NCI-H460 (cell line): ENCODE measurements at regions not wholly inside any gene's neighbourhood (a gene's known extent, or its start where the extent isn't known, plus 50 kb on each side); places are given as distances from the start of the nearest gene placed in this dataset.

Source experiments
- DNase-seq: peaks from one replicate; pipeline ENCODE4 v3.0.0-alpha.2; 2016; ENCODE audit warnings: low read depth; ENCODE audit errors: extremely low read depth

DNA sequence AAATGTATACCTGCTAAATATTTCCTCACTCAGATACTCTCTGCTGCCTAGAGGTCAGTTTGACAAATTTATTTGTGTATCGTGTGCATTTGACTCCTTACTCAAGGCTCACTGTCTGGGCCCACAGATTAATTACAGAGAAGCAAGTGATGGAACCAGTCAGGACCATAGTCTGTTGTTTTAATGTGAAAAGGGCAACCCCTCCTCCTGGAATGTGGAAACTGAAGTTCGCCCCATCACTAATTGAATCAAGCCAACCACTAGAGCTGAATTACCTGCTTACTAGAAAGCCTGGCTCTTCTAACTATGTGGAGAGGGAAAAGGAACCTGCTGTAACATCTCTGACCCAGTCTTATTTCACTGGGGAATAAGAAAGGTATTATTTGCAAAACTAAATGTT, 199.9 kb upstream of the KRR1 start:
- no peak for DNase-seq

DNA sequence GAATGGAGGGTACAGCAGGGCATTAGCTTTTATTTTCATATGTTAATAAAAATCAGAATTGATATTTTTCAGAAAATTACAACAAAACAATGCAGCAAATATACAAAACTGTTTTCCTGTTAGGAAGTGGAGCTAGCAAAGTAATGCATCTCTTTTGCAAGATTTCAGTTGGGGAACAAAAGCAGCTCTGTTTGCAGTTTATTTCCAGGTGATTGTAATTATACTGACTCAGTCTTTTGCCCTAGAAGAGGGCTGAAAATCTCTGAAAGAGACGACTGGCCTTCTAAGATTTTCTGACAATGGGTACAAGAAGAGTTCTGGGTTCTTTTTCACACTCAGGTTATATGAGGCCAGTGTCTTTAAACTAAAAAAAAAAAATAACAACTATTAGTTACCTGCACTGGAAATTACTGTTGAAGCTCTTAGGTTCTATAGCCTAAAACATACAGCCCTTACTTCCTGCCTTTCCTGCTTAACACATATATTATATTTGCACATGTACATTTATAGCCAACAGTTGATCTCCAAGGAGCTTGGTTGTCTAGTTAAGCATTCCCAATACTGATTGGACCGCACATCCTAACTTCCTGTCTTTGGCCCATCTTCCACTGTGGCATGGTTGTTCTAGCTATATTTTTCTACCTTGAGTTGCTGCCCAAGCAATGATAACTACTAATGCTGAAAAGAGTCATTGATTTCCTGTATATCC, 199.1 kb upstream of the KRR1 start:
- DNase-seq = no peak

DNA sequence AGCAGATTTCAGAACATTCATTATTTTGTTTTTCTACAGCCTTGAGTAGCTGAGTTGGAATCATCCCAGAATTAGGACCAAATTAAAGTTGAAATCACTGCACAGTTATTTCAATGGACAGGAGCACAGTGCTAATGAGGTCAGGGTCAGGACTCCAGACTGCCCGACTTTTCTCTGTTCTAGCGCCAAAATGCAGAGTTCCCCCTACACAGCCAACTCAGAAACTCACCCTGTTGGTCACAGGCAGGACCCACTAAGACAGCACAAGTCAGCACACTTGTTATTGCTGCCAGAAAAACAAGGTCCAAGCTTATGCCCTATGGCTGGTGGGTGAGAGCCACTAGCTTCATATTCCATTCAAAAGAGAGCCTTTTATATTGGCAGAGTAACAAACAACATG, 198.1 kb upstream of the KRR1 start:
- DNase-seq = no peak

DNA sequence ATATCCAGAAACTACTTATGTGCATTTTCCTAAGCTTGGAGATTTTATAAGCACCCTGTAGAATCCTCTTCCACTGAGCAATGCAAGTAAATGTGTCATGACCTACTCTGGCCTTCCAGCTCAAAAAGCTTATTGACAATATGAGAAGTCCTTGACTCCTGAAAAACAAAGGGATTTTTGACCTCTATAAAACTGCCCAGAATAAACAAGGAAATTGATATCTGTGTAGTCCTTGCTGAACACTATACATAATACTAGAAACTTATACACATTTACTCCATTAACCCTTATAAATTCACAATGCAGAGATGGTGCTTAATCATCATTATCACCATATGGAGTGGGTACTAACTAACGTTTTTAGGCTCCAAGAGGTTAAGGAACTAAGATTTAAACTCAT, 197.4 kb upstream of the KRR1 start:
- no peak for DNase-seq

DNA sequence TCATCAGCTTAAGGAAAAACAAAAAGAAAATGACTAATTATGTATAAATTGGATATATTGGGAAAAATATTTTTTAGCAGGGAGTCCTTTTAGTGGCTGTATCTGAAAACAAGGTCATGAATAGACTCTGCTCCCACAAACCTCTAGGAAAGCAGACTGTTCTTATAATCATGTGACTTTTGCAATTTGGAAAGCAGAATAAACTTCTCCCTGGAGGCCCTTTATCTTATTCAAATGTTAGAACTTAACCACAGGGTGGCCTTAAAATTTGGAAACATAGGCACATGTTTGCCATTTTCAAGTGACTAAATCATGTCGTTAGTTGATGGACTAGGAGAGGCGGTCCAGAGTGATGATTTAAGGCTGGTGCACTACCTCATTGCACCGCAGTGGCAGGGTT, 196.6 kb upstream of the KRR1 start:
- DNase-seq = no peak

DNA sequence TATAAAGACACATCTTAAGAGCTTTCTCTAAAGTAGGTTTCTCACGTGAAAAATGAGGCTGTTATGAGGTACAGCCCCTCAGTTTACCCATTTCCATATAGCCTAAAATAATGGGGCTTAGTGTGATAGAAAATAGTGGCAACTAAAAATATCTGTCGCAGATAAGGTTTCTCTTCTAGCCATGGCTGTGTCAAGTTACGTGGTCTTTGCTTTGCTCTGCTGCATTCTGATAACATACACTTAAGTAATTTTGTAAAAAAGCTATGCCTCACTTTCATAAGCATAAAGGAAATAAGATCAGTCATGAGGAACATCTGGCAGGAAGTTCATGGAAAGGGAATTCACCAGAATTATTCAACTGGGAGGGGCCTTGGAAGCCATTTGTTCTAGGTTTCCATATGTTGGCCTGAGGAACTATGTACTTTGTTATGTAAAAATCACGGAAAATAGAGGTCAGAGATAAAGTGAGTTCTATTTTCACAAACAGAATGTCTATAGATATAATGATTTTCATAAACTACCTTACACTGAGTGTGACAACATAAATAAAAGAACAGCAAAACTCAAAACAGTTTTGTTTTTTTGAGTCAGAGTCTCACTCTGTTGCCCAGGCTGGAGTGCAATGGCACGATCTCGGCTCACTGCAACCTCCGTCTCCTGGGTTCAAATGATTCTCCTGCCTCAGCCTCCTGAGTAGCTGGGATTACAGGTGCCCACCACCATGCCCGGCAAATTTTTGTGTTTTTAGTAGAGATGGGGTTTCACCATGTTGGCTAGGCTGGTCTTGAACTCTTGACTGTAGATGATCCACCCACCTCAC, 195.6 kb upstream of the KRR1 start:
- DNase-seq = no peak

DNA sequence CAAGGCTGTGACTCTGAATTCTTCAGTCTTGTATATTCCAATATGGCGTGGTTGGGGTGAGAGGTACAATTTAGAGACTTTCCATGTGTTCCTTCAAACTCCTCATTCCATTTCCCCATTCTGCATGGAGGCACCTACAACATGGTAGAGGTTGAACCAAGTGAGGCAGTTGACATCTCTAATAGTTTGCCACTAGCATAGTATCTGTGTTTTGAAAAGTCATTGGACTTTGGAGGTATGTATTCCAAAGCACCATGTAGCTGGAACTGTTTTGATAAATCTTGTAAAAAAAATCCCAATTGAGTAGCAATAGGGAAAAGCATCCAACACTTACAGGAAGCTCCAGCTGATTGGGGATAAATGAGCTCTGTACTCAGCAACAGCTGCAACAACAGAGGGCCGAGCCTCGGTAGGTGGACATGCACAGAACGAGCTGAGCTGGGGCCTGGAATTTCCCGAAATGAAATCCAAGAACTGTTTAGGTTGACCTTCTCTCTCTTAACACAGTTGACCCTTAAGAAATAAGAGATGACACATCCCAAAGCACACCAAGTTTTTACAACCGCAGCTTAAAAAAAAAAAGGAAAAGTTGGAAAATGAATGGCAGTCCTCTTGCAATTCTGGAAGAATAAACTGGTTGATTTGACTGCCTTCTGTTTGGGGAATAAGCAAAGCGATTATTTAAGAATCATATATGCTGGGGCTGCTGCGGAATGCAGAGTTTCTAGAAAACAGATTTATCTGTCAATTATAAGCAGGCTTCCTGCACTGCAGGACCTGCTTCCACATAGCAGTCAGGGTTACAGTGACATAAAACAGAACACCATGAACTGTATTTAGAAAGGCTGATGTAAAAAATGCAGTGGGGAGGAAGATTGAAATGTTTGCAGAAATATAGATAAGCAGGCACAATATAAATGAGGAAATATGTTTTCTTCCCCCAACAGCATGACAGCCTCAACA, 194.6 kb upstream of the KRR1 start:
- DNase-seq = no peak

DNA sequence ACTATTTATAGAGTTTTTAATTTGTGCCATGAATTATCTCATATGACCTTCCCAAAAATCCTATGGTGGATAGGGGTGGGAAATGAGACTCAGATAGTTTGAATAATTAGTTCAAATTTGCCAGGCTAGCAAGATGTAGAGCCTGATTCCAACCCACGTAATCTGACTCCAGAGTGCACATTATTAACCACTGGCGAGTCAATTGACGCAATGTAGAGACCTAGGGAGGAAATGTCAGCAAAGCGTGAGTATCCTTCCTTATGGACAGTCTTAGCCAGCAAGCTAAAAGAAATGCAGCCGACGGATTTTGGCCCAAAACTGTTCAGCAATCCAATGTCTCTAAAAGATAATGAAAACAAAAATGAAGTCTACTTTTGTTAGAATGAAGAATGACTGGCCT, 193.3 kb upstream of the KRR1 start:
- DNase-seq = peak; percentile 67

DNA sequence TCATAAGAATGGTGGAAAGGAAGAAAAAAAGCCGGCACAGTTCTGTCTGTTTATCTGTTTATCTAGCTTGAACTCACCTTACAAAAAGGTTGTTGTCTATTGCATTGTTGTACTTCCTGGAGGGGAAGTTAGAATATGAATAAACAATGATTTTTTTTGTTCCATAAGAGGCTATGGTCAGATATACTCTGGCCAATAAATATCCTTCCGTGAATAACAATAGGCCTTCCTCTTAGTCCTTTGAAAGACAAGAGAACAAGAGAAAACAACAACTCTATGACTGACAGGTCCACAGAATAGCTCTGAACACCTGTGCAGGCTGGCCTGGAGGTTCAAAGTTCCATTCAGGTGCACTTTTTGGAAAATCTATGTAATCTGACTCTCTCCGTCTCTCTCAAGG, 192.8 kb upstream of the KRR1 start:
- no peak for DNase-seq

DNA sequence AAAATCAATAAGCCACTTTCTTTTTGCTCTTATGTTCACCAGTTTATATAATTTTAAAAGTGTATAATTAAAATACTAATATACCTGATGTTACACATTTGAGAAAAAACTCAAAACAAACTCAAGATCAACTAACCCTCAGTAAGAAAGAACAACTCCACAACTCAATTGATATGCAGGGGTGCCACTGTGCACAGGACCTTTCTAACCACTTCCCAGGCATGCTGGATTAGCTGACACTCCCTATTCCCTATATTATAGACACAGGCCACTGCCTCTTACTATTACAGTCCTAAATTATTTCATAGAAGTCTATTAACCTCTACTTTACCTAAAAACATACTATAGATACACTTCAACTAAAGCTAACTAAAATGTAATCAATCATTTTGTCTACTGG, 191.7 kb upstream of the KRR1 start:
- no peak for DNase-seq

DNA sequence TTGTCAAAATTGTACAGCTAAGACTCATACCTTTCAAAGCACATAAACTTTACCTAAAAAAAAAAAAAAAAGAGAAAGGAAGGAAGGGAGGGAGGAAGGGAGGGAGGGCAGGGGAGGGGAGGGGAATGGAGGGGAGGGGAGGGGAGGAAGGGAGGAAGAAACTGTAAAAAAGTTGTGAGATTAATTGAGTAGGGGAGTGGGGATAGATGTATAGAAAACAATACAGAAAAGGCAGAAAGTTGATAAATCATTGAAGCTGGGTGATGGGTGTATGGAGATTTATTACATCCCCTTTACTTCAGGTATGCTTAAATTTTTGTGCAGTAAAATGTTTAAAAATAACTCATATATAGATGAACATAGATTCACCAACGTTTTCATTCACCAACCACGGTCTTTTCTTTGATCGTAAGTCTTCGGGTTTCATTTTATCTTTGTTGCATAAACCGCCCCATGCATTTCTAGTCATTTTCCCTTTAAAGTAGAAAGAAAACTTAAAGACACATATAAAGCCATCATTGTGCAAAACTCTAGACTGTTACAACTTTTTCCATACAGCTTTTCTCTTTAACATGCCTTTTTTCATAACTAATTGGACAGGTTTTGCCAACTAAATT, 191.2 kb upstream of the KRR1 start:
- no peak for DNase-seq

DNA sequence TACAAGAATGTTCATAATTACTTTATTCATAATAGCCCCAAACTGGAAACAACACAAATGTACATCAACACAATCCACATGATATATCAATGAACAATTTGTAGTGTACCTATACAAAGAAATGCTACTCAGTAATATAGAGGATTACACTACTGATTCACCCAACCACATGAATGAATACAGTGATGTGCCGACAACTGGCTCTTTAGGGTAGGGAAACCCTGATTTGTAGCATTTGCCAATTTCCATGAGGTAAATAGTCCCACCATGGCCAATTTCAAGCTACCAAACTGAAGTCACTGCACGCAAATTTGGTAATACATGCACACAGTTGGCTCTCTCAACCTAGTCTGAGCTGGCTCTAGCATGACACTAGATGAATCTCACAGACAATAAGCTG, 190.4 kb upstream of the KRR1 start:
- DNase-seq = no peak

DNA sequence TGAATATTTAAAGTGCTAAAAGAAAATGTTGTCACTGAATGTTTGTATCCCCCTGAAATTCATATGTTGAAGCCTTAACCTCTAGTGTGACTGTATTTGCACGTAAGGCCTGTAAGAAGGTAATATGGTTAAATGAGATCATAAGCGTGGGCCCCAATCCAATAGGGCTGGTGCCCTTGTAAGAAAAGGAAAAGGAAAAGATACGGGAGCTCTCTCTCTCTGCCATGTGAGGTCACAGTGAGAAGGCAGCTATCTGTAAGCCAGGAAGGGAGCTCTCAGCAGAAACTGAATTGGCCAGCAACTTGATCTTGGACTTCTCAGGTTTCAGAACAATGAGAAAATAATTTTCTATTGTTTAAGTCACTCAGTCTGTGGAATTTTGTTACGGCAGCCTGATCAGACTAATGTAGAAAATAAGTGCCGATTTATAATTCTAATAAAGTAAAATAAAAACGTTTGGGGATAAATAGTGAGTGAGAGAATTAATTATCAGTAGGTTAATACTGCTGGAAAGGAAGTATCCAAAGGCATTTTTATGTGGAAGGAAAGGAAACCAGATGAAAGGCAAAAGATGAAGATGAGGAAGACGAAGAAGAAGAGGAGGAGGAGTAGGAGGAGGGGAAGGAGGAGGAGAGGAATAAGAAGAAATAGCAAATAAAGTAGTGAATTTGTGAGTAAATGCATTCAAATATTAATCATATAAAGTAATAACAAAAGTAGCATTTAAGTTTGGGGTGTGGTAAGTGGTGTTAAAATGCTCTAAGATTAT, 188.5 kb upstream of the KRR1 start:
- no peak for DNase-seq

DNA sequence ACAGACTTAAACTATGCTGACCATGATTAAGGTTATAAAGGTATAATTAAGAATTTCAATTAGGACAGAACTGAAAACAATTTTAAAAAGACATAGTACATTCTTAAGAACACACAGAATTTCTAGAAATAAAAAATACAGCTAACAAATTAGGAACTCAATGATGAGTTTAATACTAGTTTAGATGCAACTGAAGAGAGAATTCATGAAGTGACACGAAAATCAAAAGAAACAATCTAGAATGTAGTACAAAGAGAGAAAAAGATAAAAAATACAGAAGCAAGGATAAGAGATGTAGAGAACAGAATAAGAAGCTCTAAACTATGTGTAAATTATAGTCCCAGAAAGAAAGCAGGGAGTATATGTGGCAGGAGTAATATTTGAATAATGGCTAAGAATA, 187.8 kb upstream of the KRR1 start:
- DNase-seq = no peak

DNA sequence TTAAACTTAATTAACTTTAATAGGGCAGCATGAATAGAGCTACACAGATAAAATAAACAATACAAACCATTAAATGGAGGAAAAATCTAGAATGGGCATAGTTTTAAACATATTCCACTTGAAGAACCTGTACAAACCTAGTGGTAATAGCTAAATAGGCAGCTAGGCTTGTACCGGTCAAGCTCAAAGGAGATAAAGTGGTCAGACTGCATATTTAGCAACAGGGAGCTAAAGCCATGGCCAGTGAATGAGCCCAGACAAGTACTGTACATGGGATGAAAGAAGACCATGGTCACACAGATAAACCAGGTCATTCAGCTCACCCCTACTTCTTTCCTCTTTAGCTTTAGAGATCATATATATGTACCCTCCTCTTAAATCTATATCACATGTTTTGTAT, 186.6 kb upstream of the KRR1 start:
- DNase-seq = no peak

DNA sequence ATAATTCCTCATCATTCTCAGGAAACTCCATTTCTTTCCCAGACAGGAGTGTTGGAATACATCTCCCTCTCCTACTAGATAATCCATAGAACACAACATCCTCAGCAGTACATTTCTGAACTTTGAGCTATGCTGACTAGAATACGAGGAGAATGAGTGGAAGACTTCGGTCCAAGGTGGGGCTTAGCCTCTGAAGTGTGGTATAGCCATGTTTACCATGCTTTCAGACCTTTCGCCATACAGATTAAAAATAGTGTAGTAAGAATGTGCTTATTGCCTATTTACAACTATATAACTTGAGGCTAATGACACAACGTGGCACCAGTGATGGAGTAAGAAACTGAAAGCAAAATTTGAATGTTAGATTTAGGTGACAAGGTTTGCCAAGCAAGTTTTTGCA, 184.5 kb upstream of the KRR1 start:
- no peak for DNase-seq

DNA sequence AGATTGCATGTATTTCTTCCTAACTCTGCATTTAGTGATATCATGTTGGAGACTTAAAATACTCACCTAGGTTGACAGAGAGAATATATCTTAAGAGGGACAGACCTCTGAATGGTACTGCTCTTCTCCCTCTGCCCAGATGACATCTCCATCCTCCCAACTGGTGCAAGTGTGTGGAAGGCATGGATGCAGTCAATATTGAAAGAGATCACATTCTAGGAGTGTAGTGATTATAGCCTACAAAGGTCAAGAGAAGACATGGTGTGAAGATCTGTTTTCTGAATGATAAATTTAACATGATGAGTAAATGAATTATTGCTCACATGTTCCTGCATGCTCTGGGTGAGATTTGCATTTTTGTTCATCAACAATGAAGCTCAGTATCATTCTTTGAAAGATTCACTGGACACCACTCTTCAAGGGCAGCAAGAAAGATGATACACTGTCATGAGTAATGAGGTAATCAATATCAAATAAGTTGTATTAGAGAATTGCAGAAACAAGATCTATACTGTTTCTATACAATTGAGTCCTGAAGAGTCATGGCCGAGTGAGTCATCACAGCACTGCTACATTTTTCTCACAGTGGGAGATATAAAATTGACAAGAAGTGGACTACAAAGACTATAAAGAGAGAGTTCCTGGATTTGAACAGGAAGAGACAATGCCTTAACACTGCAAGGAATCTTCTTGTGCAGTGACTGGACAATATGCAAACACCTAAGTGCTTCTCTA, 183.3 kb upstream of the KRR1 start:
- DNase-seq = no peak

DNA sequence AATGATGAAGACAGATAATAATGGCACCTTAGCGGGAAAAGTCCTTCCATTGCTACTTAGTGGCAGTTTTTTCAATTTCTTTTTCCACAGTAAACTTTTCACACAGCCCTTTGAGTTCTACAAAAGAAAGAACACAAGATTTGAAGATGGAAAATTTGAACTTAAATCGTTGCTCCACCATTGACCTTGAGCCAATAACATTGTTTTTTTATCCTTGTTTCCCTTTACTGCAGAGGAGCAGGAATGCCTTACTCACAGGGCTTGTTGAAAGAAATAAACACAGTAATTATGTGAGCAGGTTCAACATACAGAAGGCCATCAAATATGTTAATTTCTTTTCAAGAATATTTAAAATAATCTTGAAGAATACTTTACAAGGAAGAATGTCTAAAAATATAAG, 181.5 kb upstream of the KRR1 start:
- no peak for DNase-seq

DNA sequence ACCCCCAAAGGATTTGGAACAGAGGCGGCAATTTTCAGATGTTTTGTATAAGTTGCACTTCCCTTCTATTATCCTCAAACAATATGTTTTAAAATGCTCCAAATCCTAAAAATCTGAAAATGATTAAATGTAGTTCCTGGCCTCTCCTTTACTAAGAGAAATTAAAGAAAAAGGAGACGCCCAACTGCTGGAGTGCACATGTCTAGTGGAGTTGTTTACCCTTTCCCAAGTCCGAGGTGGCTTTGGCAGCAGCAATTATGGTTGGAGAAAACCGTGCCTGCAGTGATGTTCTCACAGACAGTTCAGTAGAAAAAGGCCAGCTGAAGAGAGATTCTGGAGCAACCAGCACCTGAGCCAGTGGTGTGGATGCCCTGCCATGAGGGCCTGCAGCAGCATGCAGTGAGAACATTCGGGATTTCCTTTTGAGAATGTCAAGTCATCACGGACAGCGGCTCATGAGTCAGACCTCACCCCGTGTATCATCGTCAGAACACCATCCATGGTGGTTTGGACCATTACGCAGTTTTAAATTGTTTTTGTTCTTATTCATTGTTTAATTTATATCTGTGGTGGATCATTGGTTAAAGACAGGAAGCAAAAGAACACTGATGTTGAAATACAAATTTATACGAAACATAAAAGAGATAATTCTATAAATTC, 179.0 kb upstream of the KRR1 start:
- DNase-seq = peak; percentile 33
